H1 (cell line): ENCODE measurements at regions not wholly inside any gene's neighbourhood (a gene's known extent, or its start where the extent isn't known, plus 50 kb on each side); places are given as distances from the start of the nearest gene placed in this dataset.

Experiments
- CTCF ChIA-PET: fragments of 300-600 bp; sonication (Branson Sonifier 250); formaldehyde crosslinking; loops from one replicate; lab custom pipeline; 2021; ENCODE audit not compliant: partially characterized antibody; lab: Charles Lee
- POLR2A ChIA-PET: fragments of 300-600 bp; sonication (Branson Sonifier 250); formaldehyde crosslinking; loops from one replicate; lab custom pipeline; 2021; ENCODE audit warnings: inconsistent platforms; ENCODE audit not compliant: partially characterized antibody; lab: Charles Lee
- DNase-seq, 2 experiments: peaks; one replicate each; pipeline versions ENCODE4 v3.0.0 to v3.0.0-alpha.2; 2010 to 2022; ENCODE audit warnings: low spot score in 2 of 2, low read depth in 1 of 2, mixed read lengths in 1 of 2
- FAIRE-seq: peaks from 2 replicates; lab custom pipeline; 2011; peaks lifted over from hg19 to GRCh38; lab: Jason Lieb, UNC
- H2AFZ ChIP-seq: 2 replicates; pipeline ENCODE4 v1.8.1; 2012; ENCODE audit warnings: low read length, inconsistent platforms
- H2AK5ac ChIP-seq: 2 replicates; pipeline ENCODE4 v1.6.1; 2013; ENCODE audit warnings: low read depth, low read length
- H2BK120ac ChIP-seq: replicated peaks from 2 replicates; pipeline ENCODE3; 2013; ENCODE audit warnings: low read depth, low read length, inconsistent platforms
- H2BK12ac ChIP-seq: 2 replicates; pipeline ENCODE4 v1.6.1; 2013; ENCODE audit warnings: low read depth, low read length
- H2BK15ac ChIP-seq: 2 replicates; pipeline ENCODE4 v1.6.1; 2013; ENCODE audit warnings: low read length
- H2BK20ac ChIP-seq: 2 replicates; pipeline ENCODE4 v1.6.1; 2013; ENCODE audit warnings: low read length
- H2BK5ac ChIP-seq: 2 replicates; pipeline ENCODE4 v1.6.1; 2013; ENCODE audit warnings: low read depth, low read length
- H3K14ac ChIP-seq: 2 replicates; pipeline ENCODE4 v1.6.1; 2013; ENCODE audit warnings: inconsistent platforms; ENCODE audit not compliant: insufficient read length
- H3K18ac ChIP-seq: 2 replicates; pipeline ENCODE4 v1.6.1; 2013; ENCODE audit warnings: low read length; ENCODE audit errors: extremely low read depth
- H3K23ac ChIP-seq: 2 replicates; pipeline ENCODE4 v1.6.1; 2013; ENCODE audit warnings: inconsistent platforms; ENCODE audit not compliant: insufficient read length
- H3K23me2 ChIP-seq: 2 replicates; pipeline ENCODE4 v1.6.1; 2013; ENCODE audit warnings: low read depth, low read length
- H3K27ac ChIP-seq: 2 replicates; pipeline ENCODE4 v1.6.1; 2011; ENCODE audit warnings: low read depth, low read length, inconsistent platforms
- H3K27me3 ChIP-seq, 4 experiments: replicated peaks in 1 of 4; 1 replicate in 1 of 4; 2 replicates in 3 of 4; pipeline versions ENCODE4 v1.6.1 to v1.8.1; 2011 to 2013; ENCODE audit warnings: low read length in 3 of 4, mild to moderate bottlenecking in 3 of 4, inconsistent platforms in 2 of 4, mixed read lengths in 2 of 4, moderate library complexity in 1 of 4; ENCODE audit not compliant: control insufficient read depth in 3 of 4, insufficient read depth in 3 of 4; ENCODE audit errors: extremely low read depth in 1 of 4
- H3K36me3 ChIP-seq, 4 experiments: 2 replicates each; pipeline versions ENCODE4 v1.6.1 to v1.8.1; 2011 to 2013; ENCODE audit warnings: mild to moderate bottlenecking in 4 of 4, low read length in 3 of 4, moderate library complexity in 2 of 4, control low read depth in 1 of 4, inconsistent platforms in 1 of 4; ENCODE audit not compliant: insufficient read depth in 4 of 4, control insufficient read depth in 2 of 4
- H3K4ac ChIP-seq: replicated peaks from 2 replicates; pipeline ENCODE3; 2013; ENCODE audit warnings: low read length, low read depth, mixed read lengths, inconsistent platforms; ENCODE audit not compliant: insufficient read length
- H3K4me1 ChIP-seq, 4 experiments: replicated peaks in 1 of 4; 1 replicate in 1 of 4; 2 replicates in 3 of 4; pipeline versions ENCODE4 v1.6.1 to v1.8.1; 2011 to 2013; ENCODE audit warnings: low read length in 3 of 4, inconsistent platforms in 2 of 4, mixed read lengths in 1 of 4; ENCODE audit not compliant: insufficient read depth in 4 of 4, control insufficient read depth in 3 of 4
- H3K4me2 ChIP-seq, 2 experiments: 2 replicates each; pipeline versions ENCODE4 v1.6.1 to v1.8.1; 2011 to 2013; ENCODE audit warnings: low read depth in 2 of 2, low read length in 2 of 2, control low read depth in 1 of 2, inconsistent platforms in 1 of 2, mild to moderate bottlenecking in 1 of 2; ENCODE audit not compliant: insufficient read depth in 1 of 2
- H3K4me3 ChIP-seq, 4 experiments: fragments of 200-600, 300-600 bp in 1 of 4; sonication (generic), shearing (Covaris generic), sonication (Bioruptor Twin) in 1 of 4; 2 replicates each; pipeline versions ENCODE4 v1.5.1 to v1.8.1; 2011 to 2016; ENCODE audit warnings: low read length in 4 of 4, low read depth in 3 of 4, control low read depth in 2 of 4, inconsistent platforms in 2 of 4, mild to moderate bottlenecking in 2 of 4, mixed read lengths in 1 of 4, moderate library complexity in 1 of 4; ENCODE audit not compliant: insufficient read depth in 2 of 4; ENCODE audit errors: extremely low read depth in 1 of 4
- H3K56ac ChIP-seq: replicated peaks from 2 replicates; pipeline ENCODE3; 2013; ENCODE audit warnings: low read depth, mild to moderate bottlenecking, mixed read lengths, low read length, inconsistent platforms; ENCODE audit not compliant: insufficient read length
- H3K79me1 ChIP-seq: 2 replicates; pipeline ENCODE4 v1.6.1; 2013; ENCODE audit warnings: low read depth, low read length, control low read depth
- H3K79me2 ChIP-seq, 2 experiments: 2 replicates each; pipeline versions ENCODE4 v1.6.1 to v1.8.1; 2012 to 2013; ENCODE audit warnings: low read length in 2 of 2, mild to moderate bottlenecking in 2 of 2, inconsistent platforms in 1 of 2; ENCODE audit not compliant: insufficient read depth in 2 of 2, control insufficient read depth in 1 of 2
- H3K9ac ChIP-seq, 4 experiments: replicated peaks in 1 of 4; 1 replicate in 1 of 4; 2 replicates in 3 of 4; pipeline versions ENCODE4 v1.6.1 to v1.8.1; 2011 to 2013; ENCODE audit warnings: low read depth in 3 of 4, low read length in 3 of 4, control low read depth in 2 of 4, mild to moderate bottlenecking in 2 of 4, moderate library complexity in 2 of 4, inconsistent platforms in 1 of 4; ENCODE audit errors: extremely low read depth in 1 of 4
- H3K9me3 ChIP-seq, 2 experiments: 2 replicates each; pipeline versions ENCODE4 v1.6.1 to v1.8.1; 2012 to 2013; ENCODE audit warnings: mild to moderate bottlenecking in 2 of 2, moderate library complexity in 2 of 2, control low read depth in 1 of 2, inconsistent platforms in 1 of 2, low read depth in 1 of 2, low read length in 1 of 2, mixed read lengths in 1 of 2; ENCODE audit not compliant: insufficient read depth in 2 of 2
- H4K20me1 ChIP-seq, 2 experiments: replicated peaks in 1 of 2; 2 replicates each; pipeline versions ENCODE3 to v1.8.1; 2011 to 2013; ENCODE audit warnings: inconsistent platforms in 2 of 2, low read length in 2 of 2, mild to moderate bottlenecking in 1 of 2; ENCODE audit not compliant: insufficient read depth in 2 of 2, control insufficient read depth in 1 of 2
- H4K5ac ChIP-seq: 2 replicates; pipeline ENCODE4 v1.6.1; 2013; ENCODE audit warnings: low read length, low read depth, mixed read lengths, inconsistent platforms; ENCODE audit not compliant: insufficient read length
- H4K8ac ChIP-seq: 2 replicates; pipeline ENCODE4 v1.8.0; 2013; ENCODE audit warnings: mild to moderate bottlenecking, moderate library complexity, low read length, inconsistent platforms; ENCODE audit not compliant: insufficient read depth; ENCODE audit errors: extremely low read depth
- H4K91ac ChIP-seq: replicated peaks from 2 replicates; pipeline ENCODE3; 2013; ENCODE audit warnings: low read length, mixed read lengths, inconsistent platforms; ENCODE audit not compliant: insufficient read length
- BRCA1 ChIP-seq: IDR thresholded peaks from 2 replicates; pipeline ENCODE4 v1.6.1; 2012; ENCODE audit warnings: low read depth, low read length, improper control_type of control experiment
- CHD1 ChIP-seq: IDR thresholded peaks from 2 replicates; pipeline ENCODE4 v1.6.1; 2012; ENCODE audit warnings: low read depth, low read length, improper control_type of control experiment
- FOSL1 ChIP-seq: IDR thresholded peaks from 2 replicates; pipeline ENCODE4 v1.6.1; 2011; ENCODE audit warnings: mild to moderate bottlenecking, low read depth, low read length, moderate library complexity; ENCODE audit not compliant: insufficient read depth
- TAF1 ChIP-seq: IDR thresholded peaks from 2 replicates; pipeline ENCODE4 v1.6.1; 2011; ENCODE audit warnings: mild to moderate bottlenecking, low read depth, low read length
- WGBS, 2 experiments: shearing (Covaris generic) in 1 of 2; methylation state at CpG; one replicate each; pipeline versions ENCODE4 v1.1.6 to v1.1.7; 2013 to 2015; ENCODE audit warnings: low lambda C conversion rate in 2 of 2, mixed read lengths in 2 of 2, inconsistent platforms in 1 of 2, low coverage in 1 of 2, missing lambda C conversion rate in 1 of 2; ENCODE audit not compliant: insufficient replicate concordance in 2 of 2, insufficient coverage in 1 of 2, insufficient read length in 1 of 2; ENCODE audit errors: extremely low coverage in 1 of 2, missing lambda C conversion rate in 1 of 2; 5-methylcytosine and 5-hydroxymethylcytosine counted together
- TF ChIP-seq, protein P1 (sequence below), 3 experiments: IDR thresholded peaks; 1 replicate in 2 of 3; 2 replicates in 1 of 3; pipeline versions ENCODE4 v1.5.1 to v1.6.1; 2011; ENCODE audit warnings: low read length in 3 of 3, mild to moderate bottlenecking in 3 of 3, inconsistent platforms in 2 of 3, low read depth in 1 of 3, moderate library complexity in 1 of 3; ENCODE audit not compliant: insufficient read depth in 1 of 3; ENCODE audit errors: control extremely low read depth in 1 of 3

DNA sequence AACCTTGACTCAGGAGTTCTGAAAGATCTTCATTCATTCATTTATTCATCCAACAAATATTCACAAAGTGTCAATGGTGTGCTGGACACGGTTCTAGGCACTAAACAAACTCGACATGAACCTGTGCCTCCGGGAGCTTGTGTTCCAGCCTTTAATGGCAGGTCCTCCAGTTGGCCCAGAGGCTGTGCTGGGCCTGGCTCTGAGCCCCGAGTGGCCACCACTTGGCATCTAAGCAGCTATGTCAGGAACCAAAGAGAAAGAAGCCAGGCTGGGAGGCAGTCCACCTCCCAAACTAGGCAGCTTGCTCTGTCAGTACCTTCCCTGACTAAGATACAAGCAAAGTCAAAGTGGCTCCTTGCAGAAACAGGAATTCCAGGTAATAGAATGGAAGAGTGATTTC lies 233.6 kb downstream of the BUD13 start:
- Histone ChIP-seq H2AK5ac (no peak overlapping the region), H3K23me2 (no peaks in the 10 kb centered on the region; the same call in 1 of the 2 replicates), H3K18ac (no peak overlapping the region), H3K9ac (no peak overlapping the region), H3K4me3 (no peak overlapping the region), H4K91ac (no peak overlapping the region), H2BK12ac (no peak overlapping the region), H3K9me3 (peaks cover 0 to 3% of the 10 kb centered on the region in 2 experiments; a peak in 1 of 4 replicates), H2BK15ac (no peak overlapping the region), H4K20me1 (no peaks in the 10 kb centered on the region), H4K5ac (no peak overlapping the region), H3K4me2 (no peak overlapping the region), H4K8ac (no peak overlapping the region), H3K79me2 (no peaks in the 10 kb centered on the region), H3K27ac (no peak overlapping the region), H2AFZ (no peak overlapping the region), H2BK5ac (no peak overlapping the region), H3K23ac (no peak overlapping the region), H2BK120ac (no peak overlapping the region), H3K79me1 (no peaks in the 10 kb centered on the region), H3K14ac (no peak overlapping the region), H3K4ac (no peak overlapping the region), H3K56ac (no peak overlapping the region), H3K27me3 (peaks cover 0 to 4% (median under 1%) of the 10 kb centered on the region in 4 experiments; a peak in 3 of 7 replicates), H3K4me1 (no peaks in the 10 kb centered on the region; a peak in 1 of 7 replicates), H2BK20ac (no peak overlapping the region), H3K36me3 (no peaks in the 10 kb centered on the region)
- DNase-seq, result no peak
- TF ChIP-seq, protein P1, sequence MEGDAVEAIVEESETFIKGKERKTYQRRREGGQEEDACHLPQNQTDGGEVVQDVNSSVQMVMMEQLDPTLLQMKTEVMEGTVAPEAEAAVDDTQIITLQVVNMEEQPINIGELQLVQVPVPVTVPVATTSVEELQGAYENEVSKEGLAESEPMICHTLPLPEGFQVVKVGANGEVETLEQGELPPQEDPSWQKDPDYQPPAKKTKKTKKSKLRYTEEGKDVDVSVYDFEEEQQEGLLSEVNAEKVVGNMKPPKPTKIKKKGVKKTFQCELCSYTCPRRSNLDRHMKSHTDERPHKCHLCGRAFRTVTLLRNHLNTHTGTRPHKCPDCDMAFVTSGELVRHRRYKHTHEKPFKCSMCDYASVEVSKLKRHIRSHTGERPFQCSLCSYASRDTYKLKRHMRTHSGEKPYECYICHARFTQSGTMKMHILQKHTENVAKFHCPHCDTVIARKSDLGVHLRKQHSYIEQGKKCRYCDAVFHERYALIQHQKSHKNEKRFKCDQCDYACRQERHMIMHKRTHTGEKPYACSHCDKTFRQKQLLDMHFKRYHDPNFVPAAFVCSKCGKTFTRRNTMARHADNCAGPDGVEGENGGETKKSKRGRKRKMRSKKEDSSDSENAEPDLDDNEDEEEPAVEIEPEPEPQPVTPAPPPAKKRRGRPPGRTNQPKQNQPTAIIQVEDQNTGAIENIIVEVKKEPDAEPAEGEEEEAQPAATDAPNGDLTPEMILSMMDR (IDR thresholded peaks at IDR 0.05; ENCODE audit: control extremely low read depth in 1 of 3, insufficient read depth in 1 of 3, low read depth in 1 of 3, low read length in 3 of 3), result no peak
- TF ChIP-seq CHD1 (no peak), TAF1 (no peak), BRCA1 (no peak), FOSL1 (no peak)
- no peak for FAIRE-seq
- ChIA-PET CTCF (interaction anchor here (0.8 to 3.7 kb wide), 5 partner anchors 21 to 273 kb away, joined by 3 to 12 read pairs (median 4); no protein-coding TSS in a partner anchor), POLR2A (no interaction called here)
- WGBS, 2 experiments, result 78% methylated on average over 4 of the region's 4 CpGs; no CpG with 5 or more reads in 1 of the 2 experiments
